ENCODE measurements at regions not wholly inside any gene's neighbourhood (a gene's known extent, or its start where the extent isn't known, plus 50 kb on each side); places are given as distances from the start of the nearest gene placed in this dataset.
A peak's percentile ranks its signal among the peaks of the same experiment; 100 is the strongest.

DNA sequence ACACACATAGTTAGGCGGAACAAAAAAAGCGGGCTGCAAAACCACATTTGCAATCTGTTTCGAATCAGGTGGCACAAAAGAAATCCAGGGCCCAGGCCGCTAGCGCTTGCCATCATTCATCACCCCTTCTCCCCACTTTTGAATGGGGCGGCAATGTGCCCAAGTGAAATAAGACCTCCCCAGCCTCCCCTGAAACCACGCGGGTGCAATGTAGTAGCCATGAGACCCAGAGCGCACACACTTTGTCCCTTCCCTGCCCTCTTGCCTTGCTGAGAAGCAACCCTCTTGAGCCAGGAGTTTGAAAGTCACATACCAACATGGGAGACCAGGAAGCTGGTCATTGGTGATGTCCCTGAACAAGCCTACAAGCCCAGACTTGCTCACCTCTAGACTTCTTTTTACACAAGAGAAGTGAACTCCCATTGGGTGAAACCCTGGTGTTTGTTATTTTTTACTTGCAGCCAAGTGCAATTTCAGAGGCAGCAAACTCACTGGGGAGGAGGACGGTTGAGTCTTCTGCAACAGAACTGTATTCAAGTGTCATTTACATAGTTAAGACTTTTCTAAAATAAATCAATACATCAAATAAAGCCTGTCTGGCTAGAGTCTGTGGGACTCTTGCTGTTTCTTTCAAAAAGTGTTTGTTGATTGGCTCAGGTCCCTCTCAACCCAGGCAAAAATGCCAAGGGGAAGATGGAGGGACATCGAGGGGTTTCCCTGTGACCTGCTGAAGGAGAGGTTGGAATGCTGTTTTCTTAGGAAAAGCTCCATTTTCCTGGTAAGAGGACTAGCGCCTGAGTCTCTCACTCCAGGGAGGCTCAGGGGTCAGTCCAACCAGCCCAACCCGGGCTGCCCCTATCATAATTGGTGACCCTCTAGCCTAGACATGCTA lies 138.1 kb upstream of the PTPN1 start:
- WGBS, 2 donors (ENCODE audit: extremely low coverage in 2 of 2, insufficient read length in 2 of 2, insufficient replicate concordance in 1 of 2), result no CpG with 5 or more reads among the region's 13 CpGs
- H3K4ac ChIP-seq (ENCODE audit: low read length), result no peak overlapping the region
- H3K4me3 ChIP-seq (ENCODE audit: low read length in 2 of 2), result no peak overlapping the region
- no peak overlapping the region for H2AFZ ChIP-seq (ENCODE audit: low read length)
- no peaks in the 10 kb centered on the region for H3K36me3 ChIP-seq (replicated peaks in 1 of 2; ENCODE audit: control insufficient read depth in 2 of 2, insufficient read depth in 2 of 2, low read length in 2 of 2)
- no peak overlapping the region for H2BK15ac ChIP-seq (ENCODE audit: low read length)
- H4K8ac ChIP-seq (ENCODE audit: low read depth, low read length), result no peak overlapping the region
- H4K91ac ChIP-seq (ENCODE audit: low read depth, low read length, poor library complexity), result no peak overlapping the region
- H3K79me1 ChIP-seq (ENCODE audit: low read depth, low read length), result no peaks in the 10 kb centered on the region
- no peak overlapping the region for H2BK5ac ChIP-seq (ENCODE audit: low read length)
- no peak overlapping the region for H2BK12ac ChIP-seq (ENCODE audit: low read length)
- H2AK5ac ChIP-seq (ENCODE audit: low read depth, low read length), result no peak overlapping the region
- H3K27ac ChIP-seq (replicated peaks; ENCODE audit: low read length), result no peak overlapping the region
- H3K14ac ChIP-seq (ENCODE audit: low read length), result no peak overlapping the region
- no peak for DNase-seq (ENCODE audit: low spot score)
- no peak overlapping the region for H3K18ac ChIP-seq (ENCODE audit: low read length)
- H3K23ac ChIP-seq (ENCODE audit: low read depth, low read length, poor library complexity), result peak overlapping the region; percentile 39
- H3K9ac ChIP-seq (ENCODE audit: low read depth, low read length, poor library complexity), result no peak overlapping the region
- no peak overlapping the region for H2BK120ac ChIP-seq (ENCODE audit: low read depth, low read length)
- H3K9me3 ChIP-seq (replicated peaks in 1 of 2; ENCODE audit: control insufficient read depth in 2 of 2, insufficient read depth in 1 of 2, low read depth in 1 of 2, low read length in 2 of 2), result no peaks in the 10 kb centered on the region
- H3K4me1 ChIP-seq (ENCODE audit: control insufficient read depth in 2 of 2, insufficient read depth in 1 of 2, low read depth in 1 of 2, low read length in 2 of 2), result peaks cover 0 to 3% of the 10 kb centered on the region in 2 donors
- no peak overlapping the region for H3K4me2 ChIP-seq (ENCODE audit: insufficient read depth, low read length, poor library complexity, severe bottlenecking)
- H3K27me3 ChIP-seq (ENCODE audit: control insufficient read depth in 3 of 3, insufficient read depth in 3 of 3, low read depth in 1 of 3, low read length in 3 of 3), result peaks cover 0 to 3% (median 0%) of the 10 kb centered on the region in 3 experiments

DNA sequence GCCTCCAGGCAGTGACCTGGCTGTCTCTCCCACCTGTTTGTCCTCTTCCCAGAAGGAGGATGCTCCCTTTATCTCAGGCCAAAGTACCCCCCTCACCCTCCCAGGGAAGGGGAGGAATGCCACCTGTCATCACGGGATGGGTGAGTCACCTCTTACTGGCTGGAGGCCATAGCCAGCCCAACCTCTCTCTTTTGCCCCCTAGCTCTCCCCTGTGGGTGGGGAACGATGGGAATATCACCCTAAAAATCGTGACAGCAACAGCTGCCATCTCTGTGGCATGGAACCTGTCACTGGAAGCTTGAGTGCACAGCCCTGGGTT lies 137.5 kb upstream of the PTPN1 start:
- no peaks in the 10 kb centered on the region for H3K36me3 ChIP-seq (replicated peaks in 1 of 2; ENCODE audit: control insufficient read depth in 2 of 2, insufficient read depth in 2 of 2, low read length in 2 of 2)
- H3K9me3 ChIP-seq (replicated peaks in 1 of 2; ENCODE audit: control insufficient read depth in 2 of 2, insufficient read depth in 1 of 2, low read depth in 1 of 2, low read length in 2 of 2), result no peaks in the 10 kb centered on the region
- H3K27me3 ChIP-seq (ENCODE audit: control insufficient read depth in 3 of 3, insufficient read depth in 3 of 3, low read depth in 1 of 3, low read length in 3 of 3), result peaks cover 0 to 5% (median 0%) of the 10 kb centered on the region in 3 experiments
- H3K4me3 ChIP-seq (ENCODE audit: low read length in 2 of 2), result no peak overlapping the region
- no peak overlapping the region for H3K4me2 ChIP-seq (ENCODE audit: insufficient read depth, low read length, poor library complexity, severe bottlenecking)
- H2BK15ac ChIP-seq (ENCODE audit: low read length), result no peak overlapping the region
- no peak overlapping the region for H3K4ac ChIP-seq (ENCODE audit: low read length)
- H2BK120ac ChIP-seq (ENCODE audit: low read depth, low read length), result no peak overlapping the region
- H3K27ac ChIP-seq (replicated peaks; ENCODE audit: low read length), result no peak overlapping the region
- H3K9ac ChIP-seq (ENCODE audit: low read depth, low read length, poor library complexity), result no peak overlapping the region
- no peak overlapping the region for H4K8ac ChIP-seq (ENCODE audit: low read depth, low read length)
- DNase-seq (ENCODE audit: low spot score), result no peak
- H3K4me1 ChIP-seq (ENCODE audit: control insufficient read depth in 2 of 2, insufficient read depth in 1 of 2, low read depth in 1 of 2, low read length in 2 of 2), result peaks cover 0 to 3% of the 10 kb centered on the region in 2 donors
- no peak overlapping the region for H2BK12ac ChIP-seq (ENCODE audit: low read length)
- H3K79me1 ChIP-seq (ENCODE audit: low read depth, low read length), result no peaks in the 10 kb centered on the region
- WGBS, 2 donors (ENCODE audit: extremely low coverage in 2 of 2, insufficient read length in 2 of 2, insufficient replicate concordance in 1 of 2), result no CpG with 5 or more reads among the region's 3 CpGs
- peak overlapping the region; percentile 39 for H3K23ac ChIP-seq (ENCODE audit: low read depth, low read length, poor library complexity)
- no peak overlapping the region for H4K91ac ChIP-seq (ENCODE audit: low read depth, low read length, poor library complexity)
- H2BK5ac ChIP-seq (ENCODE audit: low read length), result no peak overlapping the region
- no peak overlapping the region for H2AK5ac ChIP-seq (ENCODE audit: low read depth, low read length)
- H3K18ac ChIP-seq (ENCODE audit: low read length), result peak overlapping the region; percentile 38
- no peak overlapping the region for H3K14ac ChIP-seq (ENCODE audit: low read length)
- H2AFZ ChIP-seq (ENCODE audit: low read length), result no peak overlapping the region

DNA sequence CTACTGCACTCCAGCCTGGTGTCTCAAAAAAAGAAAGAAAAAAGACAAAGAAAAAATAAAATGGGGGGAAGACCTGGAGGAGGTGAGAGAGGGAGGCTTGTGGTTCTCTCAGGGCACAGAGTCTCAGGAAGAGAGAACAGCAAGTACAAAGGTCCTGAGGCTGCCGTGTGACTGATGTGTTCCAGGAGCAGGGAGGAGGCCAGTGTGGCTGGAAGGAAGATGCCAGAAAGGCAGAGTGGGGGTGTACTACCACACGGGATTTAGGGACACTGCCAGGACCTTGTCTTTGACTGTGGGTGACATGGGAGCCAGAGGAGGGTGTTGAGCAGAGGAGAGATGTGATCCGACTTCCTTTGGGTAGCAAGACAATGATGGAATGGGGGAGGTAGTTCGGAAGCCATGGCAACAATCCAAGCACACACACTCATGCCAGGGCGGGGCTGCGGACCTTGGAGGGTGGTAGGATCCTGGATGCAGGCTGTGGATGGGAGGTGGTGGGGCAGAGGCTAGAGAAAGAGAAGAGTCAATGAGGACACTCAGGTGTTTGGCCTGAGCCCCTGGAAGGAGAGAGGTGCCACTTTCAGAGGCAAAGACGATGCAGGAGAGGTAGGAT lies 136.4 kb upstream of the PTPN1 start:
- Histone ChIP-seq H3K14ac (ENCODE audit: low read length) (peak overlapping the region; percentile 91), H3K9ac (ENCODE audit: low read depth, low read length, poor library complexity) (peak overlapping the region; percentile 6), H3K27ac (replicated peaks; ENCODE audit: low read length) (no peak overlapping the region), H3K18ac (ENCODE audit: low read length) (peak overlapping the region; percentile 21), H4K91ac (ENCODE audit: low read depth, low read length, poor library complexity) (no peak overlapping the region), H2AFZ (ENCODE audit: low read length) (no peak overlapping the region), H2BK5ac (ENCODE audit: low read length) (no peak overlapping the region), H2AK5ac (ENCODE audit: low read depth, low read length) (peak overlapping the region; percentile 15), H2BK12ac (ENCODE audit: low read length) (no peak overlapping the region), H2BK15ac (ENCODE audit: low read length) (no peak overlapping the region), H3K23ac (ENCODE audit: low read depth, low read length, poor library complexity) (no peak overlapping the region), H3K4me3 (ENCODE audit: low read length in 2 of 2) (no peak overlapping the region), H3K36me3 (replicated peaks in 1 of 2; ENCODE audit: control insufficient read depth in 2 of 2, insufficient read depth in 2 of 2, low read length in 2 of 2) (no peaks in the 10 kb centered on the region), H3K27me3 (ENCODE audit: control insufficient read depth in 3 of 3, insufficient read depth in 3 of 3, low read depth in 1 of 3, low read length in 3 of 3) (peaks cover 0 to 13% (median 0%) of the 10 kb centered on the region in 3 experiments), H3K4me2 (ENCODE audit: insufficient read depth, low read length, poor library complexity, severe bottlenecking) (no peak overlapping the region), H3K4me1 (ENCODE audit: control insufficient read depth in 2 of 2, insufficient read depth in 1 of 2, low read depth in 1 of 2, low read length in 2 of 2) (peaks cover 0 to 3% of the 10 kb centered on the region in 2 donors), H3K4ac (ENCODE audit: low read length) (no peak overlapping the region), H4K8ac (ENCODE audit: low read depth, low read length) (no peak overlapping the region), H2BK120ac (ENCODE audit: low read depth, low read length) (no peak overlapping the region), H3K79me1 (ENCODE audit: low read depth, low read length) (no peaks in the 10 kb centered on the region), H3K9me3 (replicated peaks in 1 of 2; ENCODE audit: control insufficient read depth in 2 of 2, insufficient read depth in 1 of 2, low read depth in 1 of 2, low read length in 2 of 2) (no peaks in the 10 kb centered on the region)
- no CpG with 5 or more reads among the region's 7 CpGs for WGBS, 2 donors (ENCODE audit: extremely low coverage in 2 of 2, insufficient read length in 2 of 2, insufficient replicate concordance in 1 of 2)
- no peak for DNase-seq (ENCODE audit: low spot score)

DNA sequence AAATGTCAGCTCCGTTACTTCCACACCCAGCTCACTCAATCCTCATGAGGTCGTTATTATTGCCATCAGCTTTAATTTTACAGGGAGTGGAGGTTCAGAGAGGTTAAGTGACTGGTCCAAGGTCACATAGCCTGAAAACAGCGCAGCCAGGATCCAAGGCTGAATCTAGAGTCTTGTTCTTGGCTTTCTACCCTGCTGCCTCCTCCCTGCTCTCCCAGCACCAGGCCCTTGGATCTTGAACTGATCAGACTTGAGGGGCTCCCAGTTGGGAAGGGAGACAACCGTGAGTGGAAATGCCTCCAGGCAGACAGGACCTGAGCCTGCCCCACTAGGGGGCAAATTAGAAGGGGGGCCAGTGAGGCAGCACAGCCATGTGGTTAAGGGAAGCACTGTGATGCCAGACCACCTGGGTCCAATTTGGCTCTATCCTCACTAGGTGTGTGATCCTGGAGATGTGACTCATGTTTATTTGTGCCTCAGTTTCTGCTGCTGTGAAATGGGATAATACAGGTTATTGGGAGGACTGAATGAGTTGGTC lies 135.6 kb upstream of the PTPN1 start:
- no peaks in the 10 kb centered on the region for H3K79me1 ChIP-seq (ENCODE audit: low read depth, low read length)
- H3K4me3 ChIP-seq (ENCODE audit: low read length in 2 of 2), result no peak overlapping the region
- no peak overlapping the region for H2AK5ac ChIP-seq (ENCODE audit: low read depth, low read length)
- H2AFZ ChIP-seq (ENCODE audit: low read length), result no peak overlapping the region
- H3K27me3 ChIP-seq (ENCODE audit: control insufficient read depth in 3 of 3, insufficient read depth in 3 of 3, low read depth in 1 of 3, low read length in 3 of 3), result peaks cover 0 to 20% (median 0%) of the 10 kb centered on the region in 3 experiments
- no peak overlapping the region for H3K4ac ChIP-seq (ENCODE audit: low read length)
- H3K9me3 ChIP-seq (replicated peaks in 1 of 2; ENCODE audit: control insufficient read depth in 2 of 2, insufficient read depth in 1 of 2, low read depth in 1 of 2, low read length in 2 of 2), result no peaks in the 10 kb centered on the region
- H3K4me1 ChIP-seq (ENCODE audit: control insufficient read depth in 2 of 2, insufficient read depth in 1 of 2, low read depth in 1 of 2, low read length in 2 of 2), result peaks cover 0 to 2% of the 10 kb centered on the region in 2 donors
- no peak overlapping the region for H3K9ac ChIP-seq (ENCODE audit: low read depth, low read length, poor library complexity)
- H3K36me3 ChIP-seq (replicated peaks in 1 of 2; ENCODE audit: control insufficient read depth in 2 of 2, insufficient read depth in 2 of 2, low read length in 2 of 2), result no peaks in the 10 kb centered on the region
- no peak for DNase-seq (ENCODE audit: low spot score)
- no peak overlapping the region for H3K23ac ChIP-seq (ENCODE audit: low read depth, low read length, poor library complexity)
- no peak overlapping the region for H3K27ac ChIP-seq (replicated peaks; ENCODE audit: low read length)
- no CpG with 5 or more reads among the region's 4 CpGs for WGBS, 2 donors (ENCODE audit: extremely low coverage in 2 of 2, insufficient read length in 2 of 2, insufficient replicate concordance in 1 of 2)
- no peak overlapping the region for H4K8ac ChIP-seq (ENCODE audit: low read depth, low read length)
- H3K18ac ChIP-seq (ENCODE audit: low read length), result no peak overlapping the region
- no peak overlapping the region for H2BK15ac ChIP-seq (ENCODE audit: low read length)
- no peak overlapping the region for H4K91ac ChIP-seq (ENCODE audit: low read depth, low read length, poor library complexity)
- no peak overlapping the region for H2BK12ac ChIP-seq (ENCODE audit: low read length)
- H2BK5ac ChIP-seq (ENCODE audit: low read length), result no peak overlapping the region
- H2BK120ac ChIP-seq (ENCODE audit: low read depth, low read length), result no peak overlapping the region
- no peak overlapping the region for H3K4me2 ChIP-seq (ENCODE audit: insufficient read depth, low read length, poor library complexity, severe bottlenecking)
- H3K14ac ChIP-seq (ENCODE audit: low read length), result no peak overlapping the region

All from neuronal stem cell (in vitro differentiated cells).